NK-92 treated with Interleukin-12 subunit alpha and Interleukin-12 subunit beta, amount 100 ng/mL, for 24 hours (cell line): ENCODE measurements at regions not wholly inside any gene's neighbourhood (a gene's known extent, or its start where the extent isn't known, plus 50 kb on each side); places are given as distances from the start of the nearest gene placed in this dataset.
"Not testable (repeated sequence)": the region's sequence is repeated elsewhere in the genome, so short reads cannot be mapped to it uniquely, and the experiment has no call there.

Experiments used
- DNase-seq: peaks from one replicate; lab custom pipeline; 2025; lab: John Stamatoyannopoulos, UW

DNA sequence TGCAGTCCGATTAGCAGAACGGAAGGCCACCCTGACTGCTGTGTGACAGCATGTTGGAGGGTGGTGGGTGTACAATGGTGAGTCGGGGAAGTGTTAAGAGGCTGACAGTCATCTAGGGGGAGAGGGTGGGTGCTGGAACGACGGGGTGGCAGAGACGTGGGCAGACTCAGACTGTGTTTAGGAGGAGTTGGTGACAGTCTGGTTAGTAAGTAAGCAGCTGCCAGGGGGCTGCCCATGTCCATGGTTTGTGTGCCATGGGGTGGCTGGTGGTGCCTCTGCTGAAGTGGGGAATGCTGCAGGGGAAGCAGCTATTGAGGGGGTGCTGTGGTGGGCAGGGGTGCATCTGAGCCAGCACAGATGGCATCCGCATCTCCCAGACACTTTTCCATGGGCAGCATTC, 51.3 kb upstream of the BOD1 start:
- DNase-seq, result no peak

GRCh38 chr5:173668245-173668800, 51.9 kb upstream of the BOD1 start:
- DNase-seq, result no peak

DNA sequence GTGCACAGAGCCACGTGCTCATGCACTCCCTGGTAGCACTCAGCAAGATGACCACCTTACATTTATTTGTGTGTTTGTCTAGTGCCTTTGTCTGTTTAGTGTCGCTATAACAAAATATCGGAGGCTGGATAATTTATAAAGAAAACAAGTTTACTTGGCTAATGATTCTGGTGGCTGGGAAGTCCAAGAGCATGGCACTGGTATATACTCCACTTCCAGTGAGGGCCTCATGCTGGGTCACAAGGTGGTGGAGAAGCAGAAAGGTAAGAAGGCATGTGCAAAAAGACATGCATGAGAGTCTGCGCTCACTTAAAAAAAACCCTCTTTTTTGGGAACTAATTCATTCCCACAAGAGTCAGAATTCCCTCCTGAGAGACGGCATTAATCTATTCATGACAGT, 52.5 kb upstream of the BOD1 start:
- no peak for DNase-seq

- DNase-seq, result no peak
Observed at GRCh38 chr5:173669483-173669882, 53.0 kb upstream of the BOD1 start.

DNA sequence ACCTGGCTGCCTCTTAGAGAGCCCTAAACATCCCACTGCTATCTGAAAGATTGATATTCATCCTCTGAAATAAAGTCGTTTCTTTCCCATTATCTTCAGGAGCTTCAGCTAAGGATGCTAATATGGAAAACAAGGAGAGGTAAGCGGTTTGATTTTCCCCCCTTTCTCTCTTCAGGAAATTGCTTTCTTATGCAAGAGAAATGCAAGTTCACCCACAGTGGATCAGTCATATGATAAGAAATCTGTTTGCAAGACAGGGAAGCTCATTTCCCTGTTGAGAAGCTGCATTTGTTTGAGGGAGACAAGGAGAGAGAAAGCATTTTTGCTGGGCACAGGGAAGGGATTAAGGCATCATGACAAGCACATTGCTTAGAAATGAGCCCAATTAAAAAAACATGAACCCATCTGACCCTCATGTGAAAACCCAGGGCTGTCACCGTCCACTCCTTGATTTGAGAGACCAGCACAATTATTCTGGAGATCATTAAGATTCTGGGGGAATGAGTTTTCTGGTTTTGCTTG, 53.7 kb upstream of the BOD1 start:
- DNase-seq, result no peak

DNA sequence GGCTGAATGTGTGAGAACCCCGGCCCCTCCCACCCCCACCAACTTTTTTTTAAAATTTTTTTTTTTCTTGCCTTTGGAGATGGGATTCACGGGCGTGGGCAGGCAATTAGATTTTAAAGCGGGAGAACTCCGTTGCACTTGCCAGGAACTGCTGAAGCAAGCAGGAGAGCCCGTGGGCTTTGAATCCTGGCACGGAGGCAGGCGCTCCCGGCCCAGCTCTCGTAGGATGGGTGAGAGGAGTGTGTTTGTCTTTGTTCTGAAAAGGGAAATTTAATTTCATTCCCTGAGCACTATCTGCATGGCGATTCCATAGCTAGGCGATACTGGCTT, 54.3 kb upstream of the BOD1 start:
- DNase-seq, result no peak

DNA sequence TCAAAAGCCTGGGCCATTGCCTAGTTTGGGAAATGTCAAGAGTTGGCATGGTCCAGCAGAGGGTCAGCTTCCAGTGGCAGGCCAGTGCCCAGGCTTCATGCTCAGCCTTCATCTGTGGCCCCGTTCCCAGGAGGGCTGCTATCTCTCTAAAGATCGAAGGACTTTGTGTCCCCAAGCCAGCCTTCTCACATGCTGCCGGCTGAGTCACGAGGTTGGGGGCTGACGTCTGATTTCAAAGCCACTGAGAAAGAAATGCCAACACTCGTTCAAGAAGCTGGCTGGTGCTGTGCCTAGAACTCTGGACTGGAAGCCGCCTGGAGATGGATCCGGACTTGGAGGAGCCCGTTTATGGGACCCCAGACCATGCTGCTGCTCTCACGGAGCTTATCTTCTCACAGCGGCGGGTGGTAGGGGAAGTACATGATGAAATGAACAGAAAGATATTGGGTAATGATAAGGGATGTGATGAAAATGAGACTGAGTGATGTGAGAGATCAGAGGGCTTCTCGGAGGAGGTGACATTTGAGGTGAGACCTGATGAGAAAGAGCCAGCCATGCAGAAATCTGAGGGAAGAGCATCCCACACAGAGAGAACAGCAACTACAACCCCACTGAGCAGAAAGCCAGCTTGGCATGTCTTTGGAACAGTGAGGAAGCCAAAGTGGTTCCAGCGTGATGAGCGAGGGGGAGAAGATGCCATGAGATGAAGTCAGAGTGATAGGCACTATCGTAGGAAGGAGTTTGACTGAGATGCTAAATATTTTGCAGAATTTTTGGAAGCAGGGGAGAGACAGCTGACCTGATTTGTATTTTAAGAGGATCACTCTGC, 54.9 kb upstream of the BOD1 start:
- DNase-seq, result no peak

- DNase-seq, result no peak
Observed at GRCh38 chr5:173672166-173672565, 55.7 kb upstream of the BOD1 start.

GRCh38 chr5:173672891-173673290, 56.4 kb upstream of the BOD1 start:
- DNase-seq, result no peak

DNA sequence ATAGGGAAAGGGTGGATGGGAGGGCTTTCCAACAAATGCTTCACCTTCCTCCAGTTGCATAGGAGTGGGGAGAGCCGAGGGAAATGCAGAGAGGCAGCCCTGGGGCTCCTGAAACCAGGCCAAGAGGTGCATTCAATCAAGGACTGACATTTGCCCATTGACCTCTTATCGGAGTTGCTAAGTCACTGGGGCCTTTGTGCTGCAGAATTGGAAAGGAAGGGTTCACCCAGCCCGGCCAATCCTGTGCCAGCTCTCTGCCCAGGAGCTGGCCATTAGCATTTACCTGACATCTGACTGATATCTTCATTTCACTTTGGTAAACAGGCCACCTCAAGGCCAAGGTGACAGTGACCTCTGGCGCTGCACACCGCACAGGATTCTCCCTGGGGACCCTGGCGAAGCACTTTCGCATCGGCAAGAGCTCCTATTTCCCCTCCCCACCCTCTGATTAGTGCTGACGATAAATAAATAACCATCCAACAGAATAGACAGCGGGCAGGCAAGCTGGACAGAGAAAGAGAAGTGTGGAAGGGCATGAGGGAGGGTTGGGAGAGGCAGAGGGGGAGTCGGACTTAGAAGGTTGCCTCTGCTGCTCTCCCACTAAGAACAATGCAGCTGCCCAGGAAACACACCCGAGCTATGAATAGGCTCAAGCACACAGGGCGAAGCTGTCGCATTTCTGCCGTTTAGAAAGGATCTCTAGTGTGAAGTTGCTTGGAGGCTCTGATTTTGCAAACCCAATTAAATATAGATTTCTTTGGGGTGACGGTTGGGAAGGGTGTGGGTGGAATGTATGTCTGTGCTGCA, 57.0 kb upstream of the BOD1 start:
- DNase-seq, result no peak

- DNase-seq, result no peak
Observed at GRCh38 chr5:173675287-173675996, 59.0 kb upstream of the BOD1 start.

- DNase-seq, result no peak
Observed at GRCh38 chr5:173676375-173676774, 59.9 kb upstream of the BOD1 start.

DNA sequence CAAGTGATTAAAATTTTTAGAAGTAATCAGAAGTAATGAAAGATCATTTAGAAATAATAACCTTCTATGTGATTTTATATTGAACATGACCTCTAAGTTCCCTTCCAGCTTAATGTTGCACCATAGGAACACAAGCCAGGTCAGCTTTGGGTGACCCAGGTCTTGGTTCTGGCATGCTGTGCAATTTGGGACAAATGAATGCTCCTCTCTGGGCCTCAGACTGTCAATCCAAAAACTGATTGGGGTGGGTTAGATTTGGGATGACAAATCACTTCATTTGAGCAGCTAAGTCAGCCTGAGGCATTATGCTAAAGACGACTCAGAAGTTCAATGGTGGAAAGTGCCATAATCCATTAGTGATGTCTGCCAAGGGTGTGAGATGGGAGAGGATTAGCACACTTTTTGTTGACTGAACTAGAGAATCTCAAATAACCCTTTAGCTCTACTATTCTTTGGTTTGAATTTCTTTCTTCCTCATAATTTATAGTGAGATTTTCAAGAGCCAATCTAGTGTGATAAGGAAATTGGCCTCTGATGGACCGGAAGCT, 60.7 kb upstream of the BOD1 start:
- DNase-seq, result no peak

DNA sequence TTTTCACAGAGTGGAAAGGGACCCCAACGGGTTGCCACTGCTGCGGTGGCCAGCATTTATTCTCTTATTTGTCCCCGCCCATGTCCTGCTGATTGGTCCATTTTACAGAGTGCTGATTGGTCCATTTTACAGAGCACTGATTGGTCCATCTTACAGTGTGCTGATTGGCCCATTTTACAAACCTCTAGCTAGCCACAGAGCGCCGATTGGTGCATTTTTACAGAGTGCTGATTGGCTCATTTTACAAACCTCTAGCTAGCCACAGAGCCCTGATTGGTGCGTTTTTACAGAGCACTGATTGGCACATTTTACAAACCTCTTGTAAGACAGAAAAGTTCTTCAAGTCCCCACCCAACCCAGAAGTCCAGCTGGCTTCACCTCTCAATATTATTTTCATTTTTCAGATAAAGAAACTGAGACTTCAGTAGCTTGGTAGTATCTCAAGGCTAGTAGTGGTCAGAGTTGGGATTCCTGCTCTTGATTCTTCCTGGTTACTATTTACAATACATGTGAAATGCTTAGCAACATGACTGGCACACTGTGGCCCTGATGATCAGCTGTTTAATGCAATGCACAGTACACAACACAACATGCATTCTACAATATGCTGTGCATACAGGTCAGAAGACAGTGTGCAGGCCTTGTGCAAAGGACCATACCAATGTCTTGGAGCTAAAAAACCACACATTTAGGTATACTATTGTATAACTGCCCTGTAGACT, 63.6 kb upstream of the BOD1 start:
- no peak for DNase-seq

DNA sequence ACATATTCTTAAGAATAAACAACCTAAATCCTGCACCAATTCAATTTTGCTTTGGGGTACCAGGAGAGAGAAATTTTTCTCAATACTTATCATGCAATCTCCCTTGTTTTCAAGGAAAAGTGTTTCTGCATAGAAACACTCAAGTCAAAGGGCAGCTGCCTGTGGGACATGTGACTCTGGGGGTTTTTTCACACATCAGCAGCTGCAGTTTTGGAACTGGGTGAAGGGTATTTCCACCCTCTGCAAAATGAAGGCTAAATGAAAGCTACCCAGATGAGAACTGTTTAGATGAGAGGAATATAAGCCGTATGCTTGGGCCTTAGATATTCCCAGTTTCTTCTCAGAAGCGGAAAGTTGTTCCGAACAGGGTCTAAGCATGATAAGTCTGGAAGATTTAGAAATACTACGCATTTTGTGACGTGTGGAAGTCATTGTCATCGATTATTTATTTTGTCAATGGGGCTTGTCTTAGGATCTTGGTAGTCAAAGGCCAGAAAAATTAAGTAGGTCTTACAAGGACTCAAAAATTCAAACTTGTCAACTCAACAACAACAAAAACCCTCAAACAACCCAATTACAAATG, 64.3 kb upstream of the BOD1 start:
- no peak for DNase-seq

GRCh38 chr5:173682313-173682712, 65.9 kb upstream of the BOD1 start:
- DNase-seq, result no peak

GRCh38 chr5:173684535-173684934, 68.1 kb upstream of the BOD1 start:
- not testable (repeated sequence) for DNase-seq

- no peak for DNase-seq
Observed at GRCh38 chr5:173686950-173687349, 70.5 kb upstream of the BOD1 start.

DNA sequence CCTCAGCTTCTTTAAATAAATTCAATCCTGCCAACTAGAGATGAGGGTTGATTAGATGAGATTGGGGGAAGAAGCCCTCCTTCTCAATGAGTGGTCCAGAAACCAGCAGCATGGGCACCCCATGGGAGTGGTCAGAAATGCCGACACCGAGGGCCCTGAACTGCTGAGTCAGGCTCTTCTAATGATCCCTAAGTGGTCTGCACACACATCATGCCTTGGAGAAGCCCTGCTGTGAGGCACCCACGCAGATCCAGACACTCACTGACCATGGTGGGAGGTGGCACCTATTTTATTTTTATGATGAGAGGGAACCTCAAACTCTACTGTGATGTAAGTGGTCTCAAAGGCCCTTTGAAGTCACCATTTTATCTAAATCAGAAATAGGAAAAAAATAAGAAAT, 72.3 kb upstream of the BOD1 start:
- no peak for DNase-seq

DNA sequence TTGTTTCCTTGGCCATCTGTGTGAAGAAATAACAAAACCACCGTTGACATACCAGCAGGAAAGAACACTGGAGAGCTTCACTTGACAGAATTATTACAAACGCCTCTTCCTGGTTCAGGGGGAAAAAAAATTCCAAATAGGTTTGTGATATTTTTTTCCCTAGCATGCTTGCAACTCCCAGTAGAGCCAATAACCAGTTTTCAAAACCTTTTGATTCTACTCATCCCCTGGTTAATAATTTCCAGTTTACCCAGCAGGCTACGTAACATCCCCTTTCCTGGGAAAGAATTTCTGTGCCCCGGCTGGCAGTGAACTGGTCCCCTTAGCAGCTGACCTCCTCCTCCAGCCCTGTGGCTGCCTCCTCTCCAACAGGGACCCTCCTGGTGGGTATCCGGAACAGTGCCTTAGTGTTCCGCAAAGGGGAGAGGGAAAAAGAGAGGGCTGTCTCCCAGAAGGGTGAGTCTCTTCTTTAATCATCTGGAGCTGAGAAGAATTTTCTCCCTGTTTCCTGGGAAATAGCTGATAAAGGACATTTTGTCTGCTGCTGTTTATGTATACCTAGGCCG, 72.8 kb upstream of the BOD1 start:
- no peak for DNase-seq
